ENCODE measurements at regions not wholly inside any gene's neighbourhood (a gene's known extent, or its start where the extent isn't known, plus 50 kb on each side); places are given as distances from the start of the nearest gene placed in this dataset.

DNA sequence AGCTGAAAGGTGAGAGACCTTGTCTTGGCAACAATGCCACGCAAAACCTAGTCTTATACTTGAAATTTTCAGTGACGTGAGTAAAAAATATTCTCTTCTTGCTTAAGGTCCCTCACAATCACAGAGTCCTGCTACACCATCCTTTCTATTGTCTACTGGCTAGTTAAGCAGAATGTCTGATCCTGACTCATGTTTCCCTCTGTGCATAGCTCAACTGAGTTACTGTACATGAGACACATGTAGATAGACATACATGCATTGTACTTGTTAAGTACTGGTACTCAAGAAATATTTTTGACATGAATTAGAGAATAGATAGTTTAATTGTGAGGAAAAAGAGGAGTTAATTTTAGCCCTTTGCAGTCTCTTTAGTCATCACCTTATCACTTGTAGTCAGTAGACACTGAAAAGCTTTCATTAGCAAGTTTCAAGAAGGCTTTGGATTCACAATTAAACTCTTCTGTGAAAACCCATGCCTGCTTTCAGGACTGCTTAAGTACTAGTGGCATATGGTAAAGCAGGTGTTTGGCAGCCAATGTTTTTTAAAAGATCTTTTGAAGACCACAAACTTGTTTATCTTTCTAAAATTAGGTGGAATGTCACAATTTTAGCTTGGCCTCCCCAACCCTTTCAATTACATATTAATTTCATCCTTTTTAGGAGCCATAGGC lies 158.7 kb upstream of the CCDC150 start:
- Histone ChIP-seq H3K9ac (ENCODE audit: low read length) (no peak overlapping the region), H3K79me2 (ENCODE audit: low read length) (no peaks in the 10 kb centered on the region), H3K36me3 (replicated peaks; ENCODE audit: low read depth, low read length) (no peaks in the 10 kb centered on the region), H3K27ac (ENCODE audit: low read length) (no peak overlapping the region), H2AFZ (ENCODE audit: low read depth, low read length) (no peak overlapping the region), H3K27me3 (ENCODE audit: low read depth, low read length) (no peaks in the 10 kb centered on the region; the same call in 1 of the 2 replicates), H4K20me1 (ENCODE audit: insufficient read depth, low read length) (no peaks in the 10 kb centered on the region), H3K9me3 (ENCODE audit: insufficient read depth, low read length) (no peaks in the 10 kb centered on the region), H3K4me2 (ENCODE audit: low read length) (no peak overlapping the region), H3K4me1 (ENCODE audit: low read length) (no peaks in the 10 kb centered on the region), H3K4me3 (ENCODE audit: low read length) (no peak overlapping the region)
- TF ChIP-seq, protein P1, sequence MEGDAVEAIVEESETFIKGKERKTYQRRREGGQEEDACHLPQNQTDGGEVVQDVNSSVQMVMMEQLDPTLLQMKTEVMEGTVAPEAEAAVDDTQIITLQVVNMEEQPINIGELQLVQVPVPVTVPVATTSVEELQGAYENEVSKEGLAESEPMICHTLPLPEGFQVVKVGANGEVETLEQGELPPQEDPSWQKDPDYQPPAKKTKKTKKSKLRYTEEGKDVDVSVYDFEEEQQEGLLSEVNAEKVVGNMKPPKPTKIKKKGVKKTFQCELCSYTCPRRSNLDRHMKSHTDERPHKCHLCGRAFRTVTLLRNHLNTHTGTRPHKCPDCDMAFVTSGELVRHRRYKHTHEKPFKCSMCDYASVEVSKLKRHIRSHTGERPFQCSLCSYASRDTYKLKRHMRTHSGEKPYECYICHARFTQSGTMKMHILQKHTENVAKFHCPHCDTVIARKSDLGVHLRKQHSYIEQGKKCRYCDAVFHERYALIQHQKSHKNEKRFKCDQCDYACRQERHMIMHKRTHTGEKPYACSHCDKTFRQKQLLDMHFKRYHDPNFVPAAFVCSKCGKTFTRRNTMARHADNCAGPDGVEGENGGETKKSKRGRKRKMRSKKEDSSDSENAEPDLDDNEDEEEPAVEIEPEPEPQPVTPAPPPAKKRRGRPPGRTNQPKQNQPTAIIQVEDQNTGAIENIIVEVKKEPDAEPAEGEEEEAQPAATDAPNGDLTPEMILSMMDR (IDR thresholded peaks at IDR 0.05; ENCODE audit: low read depth, low read length) = no peak
- no peak for TF ChIP-seq EZH2phosphoT487 (IDR thresholded peaks at IDR 0.05; ENCODE audit: low read depth)

DNA sequence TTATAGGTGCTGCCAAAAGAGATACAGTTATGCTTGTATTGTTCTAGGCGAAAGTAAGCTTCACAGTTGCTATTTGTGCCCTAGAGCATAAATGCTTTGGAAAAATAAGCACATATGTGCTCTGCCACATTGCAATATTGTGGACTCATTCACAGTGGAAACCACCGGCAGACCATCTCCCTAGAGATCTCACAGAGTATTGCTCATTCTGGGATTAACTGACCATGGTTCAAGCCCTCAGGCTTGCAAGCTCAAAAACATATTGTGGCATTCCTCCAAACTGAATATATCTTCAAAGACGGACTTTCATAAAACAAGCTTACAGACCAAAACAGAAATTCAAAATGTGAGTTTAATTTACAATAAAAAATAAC lies 158.2 kb upstream of the CCDC150 start:
- H4K20me1 ChIP-seq (ENCODE audit: insufficient read depth, low read length) = no peaks in the 10 kb centered on the region
- H3K4me2 ChIP-seq (ENCODE audit: low read length) = no peak overlapping the region
- H3K4me3 ChIP-seq (ENCODE audit: low read length) = no peak overlapping the region
- no peaks in the 10 kb centered on the region for H3K36me3 ChIP-seq (replicated peaks; ENCODE audit: low read depth, low read length)
- no peak for TF ChIP-seq EZH2phosphoT487 (IDR thresholded peaks at IDR 0.05; ENCODE audit: low read depth)
- TF ChIP-seq, protein P1 (IDR thresholded peaks at IDR 0.05; ENCODE audit: low read depth, low read length) = no peak
- no peaks in the 10 kb centered on the region; the same call in 1 of the 2 replicates for H3K27me3 ChIP-seq (ENCODE audit: low read depth, low read length)
- no peak overlapping the region for H3K9ac ChIP-seq (ENCODE audit: low read length)
- H3K27ac ChIP-seq (ENCODE audit: low read length) = no peak overlapping the region
- no peaks in the 10 kb centered on the region for H3K4me1 ChIP-seq (ENCODE audit: low read length)
- H3K79me2 ChIP-seq (ENCODE audit: low read length) = no peaks in the 10 kb centered on the region
- H3K9me3 ChIP-seq (ENCODE audit: insufficient read depth, low read length) = no peaks in the 10 kb centered on the region
- no peak overlapping the region for H2AFZ ChIP-seq (ENCODE audit: low read depth, low read length)

DNA sequence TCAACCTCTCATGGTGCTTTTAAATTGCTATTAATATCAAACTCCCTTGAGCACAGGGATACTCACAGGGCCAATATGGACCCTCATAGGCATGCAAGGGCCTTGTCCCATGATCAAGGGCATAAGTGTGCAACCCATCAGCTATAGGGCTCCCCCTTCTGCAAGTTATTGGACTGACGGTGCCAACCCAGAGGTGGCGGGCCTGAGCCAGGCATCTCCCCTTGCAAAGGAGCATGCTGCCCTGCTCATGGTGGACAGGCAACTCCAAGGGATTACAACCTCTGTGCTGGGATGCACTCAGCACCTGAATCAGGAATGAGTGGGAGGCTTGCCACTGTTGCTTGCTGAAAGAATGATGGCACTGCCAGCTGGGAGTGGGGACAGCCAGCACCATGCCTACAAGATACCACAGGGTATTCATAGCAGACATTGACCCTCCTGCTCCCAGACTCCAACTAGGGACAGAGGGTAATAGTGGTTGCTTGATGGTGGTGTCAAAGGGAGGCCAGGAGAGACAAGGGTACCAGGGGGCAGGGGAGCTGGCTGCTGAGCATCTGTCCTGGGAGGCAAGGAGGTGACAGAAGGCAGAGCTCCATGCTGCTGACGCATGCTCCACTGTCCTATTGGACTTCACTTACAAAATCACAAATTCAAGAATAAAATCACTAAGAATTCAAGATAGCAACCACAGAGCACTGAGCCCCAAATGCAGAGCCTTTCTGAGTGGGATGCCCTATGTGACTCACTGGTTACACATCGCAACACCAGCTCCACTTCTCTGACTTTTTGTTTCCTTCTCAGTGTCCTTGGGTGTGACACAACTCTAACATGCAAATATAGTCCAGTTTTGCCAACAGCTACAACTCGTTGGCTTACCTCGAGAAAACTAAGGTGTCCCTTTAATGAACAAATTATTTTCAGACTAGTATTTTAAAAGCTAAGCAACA lies 157.1 kb upstream of the CCDC150 start:
- H3K9me3 ChIP-seq (ENCODE audit: insufficient read depth, low read length) = no peaks in the 10 kb centered on the region
- no peak overlapping the region for H2AFZ ChIP-seq (ENCODE audit: low read depth, low read length)
- H3K79me2 ChIP-seq (ENCODE audit: low read length) = no peaks in the 10 kb centered on the region
- no peak overlapping the region for H3K4me3 ChIP-seq (ENCODE audit: low read length)
- H4K20me1 ChIP-seq (ENCODE audit: insufficient read depth, low read length) = no peaks in the 10 kb centered on the region
- no peaks in the 10 kb centered on the region for H3K36me3 ChIP-seq (replicated peaks; ENCODE audit: low read depth, low read length)
- no peak overlapping the region for H3K27ac ChIP-seq (ENCODE audit: low read length)
- TF ChIP-seq EZH2phosphoT487 (IDR thresholded peaks at IDR 0.05; ENCODE audit: low read depth) = no peak
- TF ChIP-seq, protein P1 (IDR thresholded peaks at IDR 0.05; ENCODE audit: low read depth, low read length) = no peak
- H3K4me1 ChIP-seq (ENCODE audit: low read length) = no peaks in the 10 kb centered on the region
- H3K27me3 ChIP-seq (ENCODE audit: low read depth, low read length) = no peaks in the 10 kb centered on the region; the same call in 1 of the 2 replicates
- H3K4me2 ChIP-seq (ENCODE audit: low read length) = no peak overlapping the region
- no peak overlapping the region for H3K9ac ChIP-seq (ENCODE audit: low read length)

DNA sequence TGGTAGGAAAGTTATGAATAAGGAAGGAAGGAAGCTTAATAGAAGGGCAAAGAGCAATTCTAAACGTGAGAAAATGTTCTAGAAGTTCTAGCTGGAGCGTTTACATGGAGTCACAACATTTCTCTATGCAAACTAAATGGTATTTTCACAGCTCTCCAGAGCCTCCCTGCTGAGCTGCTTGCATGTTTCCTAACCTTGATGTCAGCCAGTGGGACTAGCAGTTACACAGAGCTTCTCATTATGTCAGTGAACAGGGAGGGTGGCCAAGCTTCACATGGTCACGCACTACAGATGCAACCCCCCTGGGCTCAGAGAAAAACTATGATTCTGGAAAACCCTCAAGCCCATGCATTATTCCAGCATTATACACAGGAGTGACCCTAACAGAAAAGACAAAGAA lies 153.4 kb upstream of the CCDC150 start:
- no peak overlapping the region for H2AFZ ChIP-seq (ENCODE audit: low read depth, low read length)
- H3K79me2 ChIP-seq (ENCODE audit: low read length) = no peaks in the 10 kb centered on the region
- no peaks in the 10 kb centered on the region for H4K20me1 ChIP-seq (ENCODE audit: insufficient read depth, low read length)
- TF ChIP-seq, protein P1 (IDR thresholded peaks at IDR 0.05; ENCODE audit: low read depth, low read length) = no peak
- TF ChIP-seq EZH2phosphoT487 (IDR thresholded peaks at IDR 0.05; ENCODE audit: low read depth) = no peak
- H3K9me3 ChIP-seq (ENCODE audit: insufficient read depth, low read length) = no peaks in the 10 kb centered on the region
- H3K36me3 ChIP-seq (replicated peaks; ENCODE audit: low read depth, low read length) = no peaks in the 10 kb centered on the region
- no peaks in the 10 kb centered on the region; the same call in 1 of the 2 replicates for H3K27me3 ChIP-seq (ENCODE audit: low read depth, low read length)
- no peak overlapping the region for H3K4me3 ChIP-seq (ENCODE audit: low read length)
- H3K27ac ChIP-seq (ENCODE audit: low read length) = no peak overlapping the region
- no peaks in the 10 kb centered on the region for H3K4me1 ChIP-seq (ENCODE audit: low read length)
- no peak overlapping the region for H3K9ac ChIP-seq (ENCODE audit: low read length)
- H3K4me2 ChIP-seq (ENCODE audit: low read length) = no peak overlapping the region

Data from OCI-LY3 (cell line).